Testis (tissue), 2 donors: ENCODE measurements at regions not wholly inside any gene's neighbourhood (a gene's known extent, or its start where the extent isn't known, plus 50 kb on each side); places are given as distances from the start of the nearest gene placed in this dataset.

Source experiments
- DNase-seq: peaks from one replicate; pipeline ENCODE4 v3.0.0-alpha.2; 2019
- H3K27ac ChIP-seq, 2 donors: fragments of 200-600 bp; sonication (generic); one replicate each; pipeline ENCODE4 v1.5.1; 2019
- H3K27me3 ChIP-seq: fragments of 200-600 bp; sonication (generic); one replicate; pipeline ENCODE4 v1.5.1; 2019
- H3K36me3 ChIP-seq: fragments of 200-600 bp; sonication (generic); one replicate; pipeline ENCODE4 v1.5.1; 2017; ENCODE audit warnings: low read depth; ENCODE audit errors: missing control alignments
- H3K4me1 ChIP-seq: fragments of 200-600 bp; sonication (generic); one replicate; pipeline ENCODE4 v1.5.1; 2019
- H3K4me3 ChIP-seq, 2 donors: fragments of 200-600 bp; sonication (generic); one replicate each; pipeline ENCODE4 v1.5.1; 2017 to 2019
- H3K9me3 ChIP-seq: fragments of 200-600 bp; sonication (generic); one replicate; pipeline ENCODE4 v1.5.1; 2017
- CTCF ChIP-seq, 3 experiments: fragments of 450-650 bp in 2 of 3; fragments of 200-600 bp in 1 of 3; sonication (generic) in 1 of 3; IDR thresholded peaks; one replicate each; pipeline ENCODE4 v1.5.1; 2016 to 2019; ENCODE audit warnings: antibody characterized with exemption in 3 of 3, mild to moderate bottlenecking in 2 of 3, moderate library complexity in 1 of 3
- POLR2A ChIP-seq: fragments of 450-650 bp; IDR thresholded peaks from one replicate; pipeline ENCODE4 v1.6.1; 2017; ENCODE audit warnings: antibody characterized with exemption, mild to moderate bottlenecking, moderate library complexity
- WGBS, 2 donors: methylation state at CpG; one replicate each; pipeline ENCODE4 v1.1.5; 2018; 5-methylcytosine and 5-hydroxymethylcytosine counted together
- intact Hi-C: fragments of 100-400 bp; cut with DNase I; formaldehyde crosslinking; loops from one replicate; pipeline ENCODE4 v1.15.1; 2023; ENCODE audit warnings: low total_unique reads

DNA sequence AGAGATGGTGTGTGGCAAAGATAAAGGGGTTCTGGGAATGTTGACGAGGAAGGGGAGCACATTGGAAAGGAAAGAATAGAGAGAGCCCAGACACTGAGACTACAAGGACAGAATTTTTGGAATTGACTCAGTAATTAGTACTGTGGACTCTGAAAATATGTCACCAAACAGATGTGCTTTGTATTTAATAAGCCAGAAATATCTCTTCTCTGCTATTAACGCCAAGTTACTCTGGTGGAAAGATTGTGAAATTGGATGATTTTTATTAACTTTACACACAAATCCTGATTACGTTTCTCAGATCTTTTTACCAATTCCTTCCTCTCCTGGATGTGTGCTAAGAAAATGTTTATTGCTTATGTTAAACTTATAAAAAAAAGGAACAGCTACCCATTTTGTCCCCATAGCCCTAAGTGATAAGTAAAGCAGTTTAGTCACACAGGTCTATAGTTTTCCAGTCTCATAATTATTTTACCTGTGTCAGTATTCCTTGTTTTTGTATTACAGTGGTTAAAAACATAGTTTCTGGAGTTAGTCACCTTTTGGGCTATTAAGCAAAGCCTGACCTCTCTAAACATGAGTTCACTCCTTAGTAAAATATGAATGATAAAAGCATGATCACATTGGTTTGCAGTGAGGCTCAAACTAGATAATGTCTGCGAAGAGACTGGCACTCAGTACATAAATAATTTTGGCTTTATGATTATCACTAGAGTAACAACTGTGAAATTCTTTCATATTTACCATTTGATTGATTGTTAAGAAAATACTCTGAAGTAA, 1068.3 kb downstream of the STIM2 start:
- intact Hi-C loops, result no loop called here
- Histone ChIP-seq H3K9me3 (no peaks in the 10 kb centered on the region), H3K4me1 (no peaks in the 10 kb centered on the region), H3K36me3 (no peaks in the 10 kb centered on the region), H3K27me3 (no peaks in the 10 kb centered on the region), H3K4me3 (no peak overlapping the region), H3K27ac (no peak overlapping the region)
- no peak for DNase-seq
- TF ChIP-seq POLR2A, result no peak
- TF ChIP-seq CTCF (IDR thresholded peaks at IDR 0.05), result no peak
- 48 to 65% methylated on average over 4 of the region's 4 CpGs for WGBS, 2 donors

- WGBS, 2 donors, result 77 to 79% methylated on average over 3 of the region's 3 CpGs
- no peaks in the 10 kb centered on the region for H3K4me1 ChIP-seq
- no peaks in the 10 kb centered on the region for H3K9me3 ChIP-seq
- intact Hi-C loops, result no loop called here
- no peak for TF ChIP-seq POLR2A
- TF ChIP-seq CTCF (IDR thresholded peaks at IDR 0.05), result no peak
- no peak overlapping the region for H3K4me3 ChIP-seq
- no peaks in the 10 kb centered on the region for H3K36me3 ChIP-seq
- H3K27me3 ChIP-seq, result no peaks in the 10 kb centered on the region
- no peak for DNase-seq
- no peak overlapping the region for H3K27ac ChIP-seq
These were observed 1069.7 kb downstream of the STIM2 start for GRCh38 chr4:27930291-27930690.

DNA sequence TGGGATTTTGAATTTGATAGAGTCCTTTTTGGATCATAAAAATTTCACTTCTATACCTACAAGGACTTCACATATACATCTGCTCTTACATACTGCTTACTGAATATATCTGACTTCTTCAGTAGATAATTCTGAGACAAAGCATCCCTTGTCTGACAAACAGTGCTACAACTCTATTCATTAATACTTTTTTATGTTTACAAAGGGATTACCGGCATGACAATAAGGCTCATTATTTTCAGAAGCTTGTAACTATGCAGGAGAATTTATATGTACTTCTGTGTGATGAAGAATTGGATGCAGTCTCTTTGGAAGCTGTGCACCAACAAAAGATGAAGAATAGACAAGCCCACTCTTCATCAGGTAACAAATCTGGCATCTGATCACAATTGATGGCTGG, 1070.3 kb downstream of the STIM2 start:
- H3K9me3 ChIP-seq, result no peaks in the 10 kb centered on the region

GRCh38 chr4:27931584-27931983, 1070.9 kb downstream of the STIM2 start:
- no peaks in the 10 kb centered on the region for H3K9me3 ChIP-seq
- DNase-seq, result no peak
- TF ChIP-seq POLR2A (no peak), CTCF (IDR thresholded peaks at IDR 0.05) (no peak)
- no peaks in the 10 kb centered on the region for H3K4me1 ChIP-seq
- H3K36me3 ChIP-seq, result no peaks in the 10 kb centered on the region
- intact Hi-C loops, result no loop called here
- H3K4me3 ChIP-seq, result no peak overlapping the region
- no peaks in the 10 kb centered on the region for H3K27me3 ChIP-seq
- no peak overlapping the region for H3K27ac ChIP-seq
- 69 to 91% methylated on average over 1 of the region's 1 CpG for WGBS, 2 donors

More for the DNA sequence above, 1070.3 kb downstream of the STIM2 start:
- Histone ChIP-seq H3K27me3 (no peaks in the 10 kb centered on the region), H3K4me3 (no peak overlapping the region), H3K4me1 (no peaks in the 10 kb centered on the region), H3K36me3 (no peaks in the 10 kb centered on the region), H3K27ac (no peak overlapping the region)
- TF ChIP-seq CTCF (IDR thresholded peaks at IDR 0.05), result no peak
- no peak for TF ChIP-seq POLR2A
- no peak for DNase-seq
- 58 to 64% methylated on average over 1 of the region's 1 CpG for WGBS, 2 donors
- intact Hi-C loops, result no loop called here

DNA sequence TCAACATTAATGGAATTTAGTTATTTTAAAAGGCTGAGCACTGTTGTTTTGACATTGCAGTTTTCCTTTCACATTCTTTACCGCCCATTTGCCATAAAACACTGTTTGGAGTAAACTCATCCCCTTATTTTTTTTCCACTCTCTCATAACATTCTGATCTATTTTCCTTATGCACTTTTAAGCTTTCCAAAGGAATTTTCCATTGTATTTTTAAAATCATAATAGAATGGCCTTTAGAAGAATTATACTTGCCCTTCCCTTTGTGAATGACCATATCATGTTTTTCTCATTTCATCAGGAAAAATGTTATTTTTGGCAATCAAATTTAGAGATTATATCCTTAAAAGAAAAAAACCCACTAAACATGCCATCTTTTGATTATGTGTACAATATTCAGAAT, 1074.2 kb downstream of the STIM2 start:
- no peaks in the 10 kb centered on the region for H3K36me3 ChIP-seq
- intact Hi-C loops, result no loop called here
- H3K4me3 ChIP-seq, result no peak overlapping the region
- DNase-seq, result no peak
- H3K27me3 ChIP-seq, result no peaks in the 10 kb centered on the region
- WGBS, 2 donors, result 79 to 89% methylated on average over 1 of the region's 1 CpG
- no peaks in the 10 kb centered on the region for H3K4me1 ChIP-seq
- TF ChIP-seq POLR2A, result no peak
- no peak for TF ChIP-seq CTCF (IDR thresholded peaks at IDR 0.05)
- H3K9me3 ChIP-seq, result no peaks in the 10 kb centered on the region
- H3K27ac ChIP-seq, result no peak overlapping the region
